Neural cell (in vitro differentiated cells): ENCODE measurements at regions not wholly inside any gene's neighbourhood (a gene's known extent, or its start where the extent isn't known, plus 50 kb on each side); places are given as distances from the start of the nearest gene placed in this dataset.

Source experiments
- H2AFZ ChIP-seq: fragments of 200-600, 300-800 bp; sonication (generic), shearing (Covaris generic); 2 replicates; pipeline ENCODE4 v1.6.0; 2014; ENCODE audit warnings: low read depth, mild to moderate bottlenecking, antibody characterized with exemption, low read length, moderate library complexity
- H3F3A ChIP-seq: fragments of 200-600 bp; shearing (Covaris generic); 2 replicates; pipeline ENCODE4 v1.6.1; 2016; ENCODE audit warnings: mild to moderate bottlenecking, moderate library complexity, mixed read lengths, antibody characterized with exemption, low read length; ENCODE audit not compliant: insufficient read depth, poor library complexity, severe bottlenecking
- H3K27ac ChIP-seq: fragments of 200-600, 300-800 bp; sonication (generic), shearing (Covaris generic); 2 replicates; pipeline ENCODE4 v1.5.1; 2014; ENCODE audit warnings: mild to moderate bottlenecking, low read length, moderate library complexity
- H3K27me3 ChIP-seq: fragments of 300-800, 200-600 bp; sonication (generic), shearing (Covaris generic); 2 replicates; pipeline ENCODE4 v1.6.0; 2014; ENCODE audit warnings: mild to moderate bottlenecking, low read depth, low read length, moderate library complexity; ENCODE audit not compliant: insufficient read depth
- H3K36me3 ChIP-seq: fragments of 300-800, 200-600 bp; sonication (generic), shearing (Covaris generic); 2 replicates; pipeline ENCODE4 v1.5.1; 2014; ENCODE audit warnings: mild to moderate bottlenecking, antibody characterized with exemption, low read length, moderate library complexity; ENCODE audit not compliant: insufficient read depth
- H3K4me2 ChIP-seq: fragments of 300-800, 200-600 bp; sonication (generic), shearing (Covaris generic); 2 replicates; pipeline ENCODE4 v1.6.0; 2014; ENCODE audit warnings: mild to moderate bottlenecking, low read length
- H3K4me3 ChIP-seq: fragments of 300-800, 200-600 bp; sonication (generic), shearing (Covaris generic); 2 replicates; pipeline ENCODE4 v1.5.1; 2014; ENCODE audit warnings: mild to moderate bottlenecking, low read length, moderate library complexity
- H3K79me2 ChIP-seq: fragments of 200-600 bp; shearing (Covaris generic); replicated peaks from 2 replicates; pipeline ENCODE4 v1.6.0; 2014; ENCODE audit warnings: mild to moderate bottlenecking, low read length, moderate library complexity; ENCODE audit not compliant: insufficient read depth
- H3K9ac ChIP-seq: fragments of 300-800, 200-600 bp; sonication (generic), shearing (Covaris generic); 2 replicates; pipeline ENCODE4 v1.6.1; 2016; ENCODE audit warnings: mild to moderate bottlenecking, low read length, mixed read lengths
- H3K9me2 ChIP-seq: fragments of 200-600 bp; shearing (Covaris generic); 2 replicates; pipeline ENCODE4 v1.6.1; 2016; ENCODE audit warnings: mild to moderate bottlenecking, low read length, mixed read lengths; ENCODE audit not compliant: insufficient read depth
- H3K9me3 ChIP-seq: fragments of 200-600, 300-800 bp; sonication (generic), shearing (Covaris generic); 2 replicates; pipeline ENCODE4 v1.6.1; 2016; ENCODE audit warnings: mild to moderate bottlenecking, mixed run types, low read length, moderate library complexity, mixed read lengths
- H4K20me1 ChIP-seq: fragments of 200-600 bp; shearing (Covaris generic); 2 replicates; pipeline ENCODE4 v1.6.1; 2016; ENCODE audit warnings: mild to moderate bottlenecking, mixed run types; ENCODE audit not compliant: insufficient read depth
- CTCF ChIP-seq: fragments of 450-650 bp; IDR thresholded peaks from 2 replicates; pipeline ENCODE4 v1.5.1; 2014; ENCODE audit warnings: antibody characterized with exemption, mild to moderate bottlenecking, moderate library complexity; ENCODE audit not compliant: poor library complexity, severe bottlenecking
- EP300 ChIP-seq: fragments of 450-650 bp; conservative IDR thresholded peaks from 2 replicates; pipeline ENCODE4 v1.6.1; 2014; ENCODE audit warnings: antibody characterized with exemption, mild to moderate bottlenecking, moderate library complexity; ENCODE audit not compliant: poor library complexity, severe bottlenecking
- EZH2 ChIP-seq: fragments of 200-600, 300-800 bp; shearing (Covaris generic), sonication (generic); IDR thresholded peaks from 2 replicates; pipeline ENCODE4 v1.6.1; 2014; ENCODE audit warnings: antibody characterized with exemption, low read length, borderline replicate concordance, mild to moderate bottlenecking; ENCODE audit not compliant: insufficient read depth, poor library complexity, severe bottlenecking
- MXI1 ChIP-seq: fragments of 450-650 bp; conservative IDR thresholded peaks from 2 replicates; pipeline ENCODE4 v1.6.1; 2014; ENCODE audit warnings: antibody characterized with exemption, mild to moderate bottlenecking; ENCODE audit not compliant: poor library complexity, severe bottlenecking
- POLR2AphosphoS5 ChIP-seq: IDR thresholded peaks from 2 replicates; pipeline ENCODE4 v1.6.1; 2012
- RAD21 ChIP-seq: fragments of 450-650 bp; conservative IDR thresholded peaks from 2 replicates; pipeline ENCODE4 v1.6.1; 2014; ENCODE audit warnings: antibody characterized with exemption, mild to moderate bottlenecking, moderate library complexity
- REST ChIP-seq: IDR thresholded peaks from 2 replicates; pipeline ENCODE4 v1.6.1; 2012; ENCODE audit warnings: borderline replicate concordance
- SMC3 ChIP-seq: fragments of 450-650 bp; conservative IDR thresholded peaks from 2 replicates; pipeline ENCODE4 v1.6.1; 2014; ENCODE audit warnings: antibody characterized with exemption, mild to moderate bottlenecking, moderate library complexity; ENCODE audit not compliant: poor library complexity
- TAF1 ChIP-seq: IDR thresholded peaks from 2 replicates; pipeline ENCODE4 v1.6.1; 2012; ENCODE audit warnings: low read depth

GRCh38 chr16:66155933-66156332 is 210.6 kb upstream of the CDH5 start:
- Histone ChIP-seq H3K9me2 (no peaks in the 10 kb centered on the region), H4K20me1 (no peaks in the 10 kb centered on the region), H3F3A (no peaks in the 10 kb centered on the region), H3K27ac (no peak overlapping the region), H2AFZ (no peak overlapping the region), H3K9ac (no peak overlapping the region), H3K4me3 (no peak overlapping the region), H3K9me3 (no peaks in the 10 kb centered on the region), H3K4me2 (no peak overlapping the region), H3K36me3 (no peaks in the 10 kb centered on the region), H3K27me3 (no peaks in the 10 kb centered on the region), H3K79me2 (no peaks in the 10 kb centered on the region)
- TF ChIP-seq REST = no peak
- TF ChIP-seq POLR2AphosphoS5 = no peak
- no peak for TF ChIP-seq EZH2
- TF ChIP-seq TAF1 = no peak
- TF ChIP-seq CTCF = no peak
- TF ChIP-seq MXI1 = no peak
- no peak for TF ChIP-seq RAD21
- no peak for TF ChIP-seq EP300
- no peak for TF ChIP-seq SMC3

GRCh38 chr16:66154801-66155200 is 211.7 kb upstream of the CDH5 start:
- H3K4me2 ChIP-seq = no peak overlapping the region
- no peak overlapping the region for H3K4me3 ChIP-seq
- H3K9me3 ChIP-seq = no peaks in the 10 kb centered on the region
- no peaks in the 10 kb centered on the region for H3K27me3 ChIP-seq
- H3K79me2 ChIP-seq = no peaks in the 10 kb centered on the region
- H3K9me2 ChIP-seq = no peaks in the 10 kb centered on the region
- no peak overlapping the region for H2AFZ ChIP-seq
- no peaks in the 10 kb centered on the region for H3F3A ChIP-seq
- no peaks in the 10 kb centered on the region for H4K20me1 ChIP-seq
- TF ChIP-seq EP300 (no peak), EZH2 (no peak), MXI1 (no peak), CTCF (no peak), TAF1 (no peak)
- no peak overlapping the region for H3K27ac ChIP-seq
- no peaks in the 10 kb centered on the region for H3K36me3 ChIP-seq
- H3K9ac ChIP-seq = no peak overlapping the region
